ENCODE measurements at regions not wholly inside any gene's neighbourhood (a gene's known extent, or its start where the extent isn't known, plus 50 kb on each side); places are given as distances from the start of the nearest gene placed in this dataset.

DNA sequence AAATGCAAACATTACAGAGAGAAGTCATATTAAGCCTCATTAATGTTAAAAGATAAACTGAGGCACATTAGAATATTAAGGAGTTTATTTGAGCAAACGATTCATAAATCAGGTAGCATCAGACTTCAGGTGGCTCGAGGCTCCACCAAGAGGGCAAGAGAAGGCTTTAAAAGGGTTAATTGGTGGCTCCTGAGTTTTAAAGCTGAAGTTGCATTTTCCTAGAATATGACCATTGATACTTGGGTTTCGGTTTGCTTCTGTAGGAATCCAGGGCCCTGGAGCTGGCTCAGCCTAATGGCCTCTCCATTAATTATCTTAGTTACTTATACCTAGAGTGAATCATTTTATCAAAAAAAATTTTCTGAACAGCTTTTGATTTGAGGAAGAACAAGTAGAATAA is 123.7 kb upstream of the NABP1 start:
- no peak for DNase-seq (ENCODE audit: low read depth)
- TF ChIP-seq POLR2A (IDR thresholded peaks at IDR 0.05; ENCODE audit: extremely low read depth, insufficient read length) (no peak), MYC (IDR thresholded peaks at IDR 0.05; ENCODE audit: low read depth, low read length) (no peak)
- TF ChIP-seq, protein P1, sequence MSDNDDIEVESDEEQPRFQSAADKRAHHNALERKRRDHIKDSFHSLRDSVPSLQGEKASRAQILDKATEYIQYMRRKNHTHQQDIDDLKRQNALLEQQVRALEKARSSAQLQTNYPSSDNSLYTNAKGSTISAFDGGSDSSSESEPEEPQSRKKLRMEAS (IDR thresholded peaks at IDR 0.05; ENCODE audit: low read depth, low read length), result no peak
- TF ChIP-seq, protein P2, sequence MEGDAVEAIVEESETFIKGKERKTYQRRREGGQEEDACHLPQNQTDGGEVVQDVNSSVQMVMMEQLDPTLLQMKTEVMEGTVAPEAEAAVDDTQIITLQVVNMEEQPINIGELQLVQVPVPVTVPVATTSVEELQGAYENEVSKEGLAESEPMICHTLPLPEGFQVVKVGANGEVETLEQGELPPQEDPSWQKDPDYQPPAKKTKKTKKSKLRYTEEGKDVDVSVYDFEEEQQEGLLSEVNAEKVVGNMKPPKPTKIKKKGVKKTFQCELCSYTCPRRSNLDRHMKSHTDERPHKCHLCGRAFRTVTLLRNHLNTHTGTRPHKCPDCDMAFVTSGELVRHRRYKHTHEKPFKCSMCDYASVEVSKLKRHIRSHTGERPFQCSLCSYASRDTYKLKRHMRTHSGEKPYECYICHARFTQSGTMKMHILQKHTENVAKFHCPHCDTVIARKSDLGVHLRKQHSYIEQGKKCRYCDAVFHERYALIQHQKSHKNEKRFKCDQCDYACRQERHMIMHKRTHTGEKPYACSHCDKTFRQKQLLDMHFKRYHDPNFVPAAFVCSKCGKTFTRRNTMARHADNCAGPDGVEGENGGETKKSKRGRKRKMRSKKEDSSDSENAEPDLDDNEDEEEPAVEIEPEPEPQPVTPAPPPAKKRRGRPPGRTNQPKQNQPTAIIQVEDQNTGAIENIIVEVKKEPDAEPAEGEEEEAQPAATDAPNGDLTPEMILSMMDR (IDR thresholded peaks at IDR 0.05; ENCODE audit: low read depth, low read length), result no peak
- no peak overlapping the region for H3K4me3 ChIP-seq (ENCODE audit: low read depth, low read length)

DNA sequence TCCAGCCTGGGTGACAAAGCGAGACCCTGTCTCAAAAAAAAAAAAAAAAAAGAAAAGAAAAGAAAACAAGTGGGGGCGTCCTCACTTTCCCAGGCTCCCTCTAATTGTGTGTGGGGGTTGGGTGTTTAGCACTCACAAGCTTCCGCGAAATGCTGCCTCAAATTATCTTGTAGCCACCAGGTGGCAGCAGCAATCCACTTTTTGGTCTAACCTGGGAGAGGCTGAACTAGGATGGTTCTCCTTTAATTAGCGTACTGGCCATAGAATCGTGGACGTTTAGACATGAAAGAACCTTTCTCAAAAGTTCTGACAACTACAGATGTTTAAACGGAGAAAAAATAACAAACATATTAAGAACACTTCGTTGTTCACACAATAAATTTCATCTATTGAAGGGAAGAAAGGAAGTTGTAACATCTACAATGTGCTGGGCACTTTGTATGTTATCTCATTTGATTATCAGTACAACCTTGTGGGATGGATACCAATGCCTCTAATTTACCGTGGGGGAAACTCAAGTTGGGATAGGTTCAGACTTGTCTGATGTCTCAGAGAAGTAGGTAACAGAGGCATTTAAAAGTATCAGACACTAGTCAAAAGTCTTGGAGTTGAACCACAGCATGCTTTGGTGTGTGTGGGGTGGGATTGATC is 122.7 kb upstream of the NABP1 start:
- DNase-seq (ENCODE audit: low read depth), result peak; percentile 80
- no peak overlapping the region for H3K4me3 ChIP-seq (ENCODE audit: low read depth, low read length)
- peak; percentile 44 for TF ChIP-seq MYC (IDR thresholded peaks at IDR 0.05; ENCODE audit: low read depth, low read length)
- TF ChIP-seq, protein P1 (IDR thresholded peaks at IDR 0.05; ENCODE audit: low read depth, low read length), result 0 out of 2 replicates have a peak, but pooled peaks have one; percentile 25
- TF ChIP-seq POLR2A (IDR thresholded peaks at IDR 0.05; ENCODE audit: extremely low read depth, insufficient read length), result no peak
- TF ChIP-seq, protein P2 (IDR thresholded peaks at IDR 0.05; ENCODE audit: low read depth, low read length), result peak; percentile 68

DNA sequence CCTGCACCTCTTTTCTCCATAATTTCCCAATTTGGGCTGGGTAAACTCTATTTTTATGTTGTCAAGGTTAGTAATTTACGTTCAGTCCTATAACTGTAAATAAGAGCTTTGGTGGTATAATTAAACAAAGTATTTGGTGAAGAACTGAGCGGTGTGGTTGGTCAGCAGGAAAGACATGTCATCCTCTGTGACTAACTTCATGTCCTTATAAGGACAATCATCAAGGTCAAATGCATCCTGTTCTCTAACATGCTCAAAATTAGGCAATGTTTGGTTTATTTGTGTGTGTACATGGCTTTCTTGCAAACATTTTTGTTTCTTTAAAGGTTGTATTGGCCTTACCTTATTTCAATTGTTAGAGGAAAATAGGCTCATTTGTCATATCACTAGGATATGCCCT is 121.5 kb upstream of the NABP1 start:
- no peak for DNase-seq (ENCODE audit: low read depth)
- TF ChIP-seq, protein P1 (IDR thresholded peaks at IDR 0.05; ENCODE audit: low read depth, low read length), result no peak
- no peak for TF ChIP-seq MYC (IDR thresholded peaks at IDR 0.05; ENCODE audit: low read depth, low read length)
- TF ChIP-seq, protein P2 (IDR thresholded peaks at IDR 0.05; ENCODE audit: low read depth, low read length), result no peak
- no peak for TF ChIP-seq POLR2A (IDR thresholded peaks at IDR 0.05; ENCODE audit: extremely low read depth, insufficient read length)
- H3K4me3 ChIP-seq (ENCODE audit: low read depth, low read length), result no peak overlapping the region

DNA sequence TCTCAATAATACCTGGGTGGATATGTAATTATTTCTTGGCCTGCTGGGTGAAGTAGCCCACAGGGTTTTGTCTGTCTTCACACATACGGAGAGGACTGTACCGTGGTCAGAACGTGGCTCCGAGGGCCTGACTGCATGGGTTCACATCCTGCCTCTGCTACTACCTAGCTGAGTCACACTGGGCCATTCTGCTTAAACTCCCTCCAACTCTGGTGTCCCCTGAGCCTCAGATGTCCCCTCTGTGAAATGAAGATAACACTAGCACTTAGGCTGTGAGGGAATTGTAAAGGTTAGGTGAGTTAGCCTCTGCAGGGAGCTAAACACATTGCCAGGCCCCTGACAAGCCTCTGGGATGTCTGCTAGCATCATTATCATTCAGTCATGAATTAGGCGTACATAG is 120.1 kb upstream of the NABP1 start:
- TF ChIP-seq, protein P1 (IDR thresholded peaks at IDR 0.05; ENCODE audit: low read depth, low read length), result no peak
- TF ChIP-seq MYC (IDR thresholded peaks at IDR 0.05; ENCODE audit: low read depth, low read length), result no peak

DNA sequence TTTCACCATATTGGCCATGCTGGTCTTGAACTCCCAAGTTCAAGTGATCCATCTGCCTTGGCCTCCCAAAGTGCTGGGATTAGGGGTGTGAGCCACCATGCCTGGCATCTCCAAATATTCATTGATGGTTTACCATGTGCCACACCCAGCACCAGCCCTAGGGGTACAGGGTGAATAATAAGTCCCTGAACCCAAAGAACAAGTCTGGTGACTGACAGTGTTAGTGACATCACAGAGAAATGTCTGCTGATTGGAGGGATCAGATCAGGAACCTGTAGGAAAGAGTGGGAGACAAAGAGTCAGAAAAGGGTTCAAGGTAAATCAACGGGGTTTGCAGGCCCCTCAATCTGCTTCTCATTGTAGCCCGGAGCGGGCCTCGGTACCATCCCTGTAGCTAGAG is 118.4 kb upstream of the NABP1 start:
- no peak for DNase-seq (ENCODE audit: low read depth)
- H3K4me3 ChIP-seq (ENCODE audit: low read depth, low read length), result no peak overlapping the region
- TF ChIP-seq, protein P2 (IDR thresholded peaks at IDR 0.05; ENCODE audit: low read depth, low read length), result no peak
- TF ChIP-seq, protein P1 (IDR thresholded peaks at IDR 0.05; ENCODE audit: low read depth, low read length), result no peak
- no peak for TF ChIP-seq POLR2A (IDR thresholded peaks at IDR 0.05; ENCODE audit: extremely low read depth, insufficient read length)
- TF ChIP-seq MYC (IDR thresholded peaks at IDR 0.05; ENCODE audit: low read depth, low read length), result no peak

More for the DNA sequence above, 120.1 kb upstream of the NABP1 start:
- no peak for DNase-seq (ENCODE audit: low read depth)
- no peak overlapping the region for H3K4me3 ChIP-seq (ENCODE audit: low read depth, low read length)

DNA sequence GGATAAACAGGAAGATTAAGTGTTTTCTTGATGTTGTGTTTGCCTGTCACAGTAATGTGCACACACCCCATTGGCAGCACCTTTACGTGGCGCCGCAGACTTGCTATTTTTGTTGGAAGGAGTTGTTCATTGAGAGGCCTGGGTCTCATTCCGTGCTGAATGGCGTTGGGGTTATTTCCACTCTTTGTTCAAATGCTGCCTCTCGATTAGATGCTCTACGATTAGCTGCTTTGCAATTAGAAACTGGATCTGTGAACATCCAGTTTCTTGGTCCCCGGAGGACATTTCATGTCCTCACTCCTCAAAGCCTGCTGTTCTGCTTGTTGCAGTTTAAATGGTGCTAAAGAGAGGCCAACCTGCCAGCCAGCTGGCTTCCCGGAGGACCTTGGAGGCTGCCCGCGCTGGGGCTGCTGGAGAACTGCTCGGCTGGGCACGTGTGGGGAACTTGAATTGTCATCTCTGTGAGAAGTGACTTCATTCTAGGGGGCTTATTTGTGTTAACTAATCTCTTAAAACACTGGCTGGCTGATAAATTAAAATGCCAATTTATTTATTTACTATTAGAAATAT is 117.4 kb upstream of the NABP1 start:
- no peak overlapping the region for H3K4me3 ChIP-seq (ENCODE audit: low read depth, low read length)
- no peak for DNase-seq (ENCODE audit: low read depth)
- TF ChIP-seq POLR2A (IDR thresholded peaks at IDR 0.05; ENCODE audit: extremely low read depth, insufficient read length) (no peak), MYC (IDR thresholded peaks at IDR 0.05; ENCODE audit: low read depth, low read length) (no peak)
- TF ChIP-seq, protein P2 (IDR thresholded peaks at IDR 0.05; ENCODE audit: low read depth, low read length), result no peak
- TF ChIP-seq, protein P1 (IDR thresholded peaks at IDR 0.05; ENCODE audit: low read depth, low read length), result no peak

All from NB4 (cell line).